GM21360 (cell line): ENCODE measurements at regions not wholly inside any gene's neighbourhood (a gene's known extent, or its start where the extent isn't known, plus 50 kb on each side); places are given as distances from the start of the nearest gene placed in this dataset.
A peak's percentile ranks its signal among the peaks of the same experiment; 100 is the strongest.
"Not testable (repeated sequence)": the region's sequence is repeated elsewhere in the genome, so short reads cannot be mapped to it uniquely, and the experiment has no call there.

Source experiments
- ATAC-seq: cut with Tn5 transposase; IDR thresholded peaks from one replicate; pipeline ENCODE4 v1.9.1; 2021; ENCODE audit warnings: mild to moderate bottlenecking, moderate library complexity; ENCODE audit not compliant: unreplicated experiment

- no peak for ATAC-seq
Observed at GRCh38 chr18:52222211-52222610, 117.8 kb upstream of the DCC start.

GRCh38 chr18:52227536-52227935 is 112.5 kb upstream of the DCC start:
- ATAC-seq: no peak

- ATAC-seq: no peak
Observed at GRCh38 chr18:52228166-52228565, 111.8 kb upstream of the DCC start.

- ATAC-seq: no peak
Observed at GRCh38 chr18:52236131-52236530, 103.9 kb upstream of the DCC start.

GRCh38 chr18:52237551-52237950 is 102.4 kb upstream of the DCC start:
- no peak for ATAC-seq

- ATAC-seq: no peak
Observed at GRCh38 chr18:52242711-52243110, 97.3 kb upstream of the DCC start.

- ATAC-seq: no peak
Observed at GRCh38 chr18:52244658-52245057, 95.3 kb upstream of the DCC start.

- no peak for ATAC-seq
Observed at GRCh38 chr18:52254367-52254766, 85.6 kb upstream of the DCC start.

GRCh38 chr18:52257417-52257816 is 82.6 kb upstream of the DCC start:
- ATAC-seq: not testable (repeated sequence)

- no peak for ATAC-seq
Observed at GRCh38 chr18:52275817-52276216, 64.2 kb upstream of the DCC start.

GRCh38 chr18:52277785-52278184 is 62.2 kb upstream of the DCC start:
- no peak for ATAC-seq

- ATAC-seq: no peak
Observed at GRCh38 chr18:52278191-52278590, 61.8 kb upstream of the DCC start.

- no peak for ATAC-seq
Observed at GRCh38 chr18:52280702-52281101, 59.3 kb upstream of the DCC start.

GRCh38 chr18:52283927-52284326 is 56.1 kb upstream of the DCC start:
- ATAC-seq: no peak

GRCh38 chr18:52286675-52287074 is 53.3 kb upstream of the DCC start:
- ATAC-seq: no peak

- ATAC-seq: no peak
Observed at GRCh38 chr18:52287151-52287550, 52.8 kb upstream of the DCC start.

GRCh38 chr18:52288403-52289004 is 51.5 kb upstream of the DCC start:
- peak; percentile 71 for ATAC-seq

GRCh38 chr18:52289392-52289791 is 50.6 kb upstream of the DCC start:
- no peak for ATAC-seq
